NT2/D1 (cell line): ENCODE measurements at regions not wholly inside any gene's neighbourhood (a gene's known extent, or its start where the extent isn't known, plus 50 kb on each side); places are given as distances from the start of the nearest gene placed in this dataset.
A peak's percentile ranks its signal among the peaks of the same experiment; 100 is the strongest.

Source experiments
- DNase-seq: peaks from one replicate; pipeline ENCODE4 v3.0.0-alpha.2; 2011; ENCODE audit warnings: low read depth, low spot score
- H3K27me3 ChIP-seq: 2 replicates; pipeline ENCODE4 v1.6.0; 2011; ENCODE audit warnings: mild to moderate bottlenecking; ENCODE audit not compliant: insufficient read length, insufficient read depth
- H3K36me3 ChIP-seq: 2 replicates; pipeline ENCODE4 v1.6.1; 2011; ENCODE audit warnings: mild to moderate bottlenecking, low read length, mixed read lengths; ENCODE audit not compliant: insufficient read depth, insufficient read length
- H3K4me1 ChIP-seq: 2 replicates; pipeline ENCODE4 v1.5.1; 2011; ENCODE audit not compliant: insufficient read depth, insufficient read length
- H3K4me3 ChIP-seq: 2 replicates; pipeline ENCODE4 v1.5.1; 2011; ENCODE audit warnings: low read depth; ENCODE audit not compliant: insufficient read length
- H3K9ac ChIP-seq: 2 replicates; pipeline ENCODE4 v1.6.0; 2011; ENCODE audit warnings: low read depth; ENCODE audit not compliant: insufficient read length
- H3K9me3 ChIP-seq: 2 replicates; pipeline ENCODE4 v1.5.1; 2011; ENCODE audit warnings: mild to moderate bottlenecking, low read length; ENCODE audit not compliant: insufficient read depth
- SUZ12 ChIP-seq: IDR thresholded peaks from 2 replicates; pipeline ENCODE4 v1.6.1; 2011; ENCODE audit not compliant: insufficient read length, insufficient read depth; ENCODE audit errors: extremely low read depth
- YY1 ChIP-seq: IDR thresholded peaks from 2 replicates; pipeline ENCODE4 v1.6.1; 2011; ENCODE audit not compliant: insufficient read length, insufficient read depth
- ZNF274 ChIP-seq: IDR thresholded peaks from 2 replicates; pipeline ENCODE4 v1.6.1; 2011; ENCODE audit warnings: mild to moderate bottlenecking, low read depth, low read length

DNA sequence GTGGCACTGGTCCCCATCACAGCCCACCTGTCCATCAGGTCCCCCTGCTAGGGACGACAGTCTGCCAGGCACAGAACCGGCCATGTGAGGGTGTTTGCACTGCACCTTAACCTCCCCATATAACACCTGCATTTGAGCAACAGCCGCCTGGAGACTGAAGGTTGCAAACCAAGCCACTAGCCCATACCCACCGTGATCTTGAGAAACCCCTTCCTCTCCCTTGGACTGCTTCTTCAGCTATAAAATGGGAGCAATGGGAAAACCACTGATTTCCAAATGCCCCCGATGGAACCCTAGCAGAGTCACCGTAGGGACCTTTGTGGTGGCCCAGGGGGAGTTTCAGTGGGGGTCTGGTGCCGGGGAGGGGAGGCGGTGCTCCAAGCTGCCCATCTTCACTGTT is 120.1 kb downstream of the NPTX2 start:
- no peaks in the 10 kb centered on the region for H3K36me3 ChIP-seq
- DNase-seq: no peak

DNA sequence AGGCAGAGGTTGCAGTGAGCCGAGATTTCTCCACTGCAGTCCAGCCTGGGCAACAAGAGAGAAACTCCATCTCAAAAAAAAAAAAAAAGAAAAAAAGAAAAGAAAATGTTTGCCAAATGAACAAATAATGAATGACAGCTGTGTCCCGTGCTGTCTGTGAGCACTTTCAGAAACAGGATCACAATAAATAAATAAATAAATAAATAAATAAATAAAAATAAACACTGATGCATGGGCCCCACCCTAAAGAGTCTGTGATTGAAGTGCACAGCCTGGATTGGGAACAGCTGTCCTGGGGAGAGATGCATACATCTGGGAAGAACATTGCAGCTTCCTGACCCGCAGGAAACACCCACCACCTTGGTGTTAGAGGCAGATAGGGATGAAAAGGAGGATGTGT is 123.6 kb downstream of the NPTX2 start:
- no peak for TF ChIP-seq YY1
- no peak for TF ChIP-seq ZNF274
- TF ChIP-seq SUZ12: no peak
- Histone ChIP-seq H3K9ac (no peak overlapping the region), H3K27me3 (no peaks in the 10 kb centered on the region), H3K4me1 (no peaks in the 10 kb centered on the region), H3K36me3 (no peaks in the 10 kb centered on the region), H3K4me3 (no peak overlapping the region), H3K9me3 (no peaks in the 10 kb centered on the region)
- no peak for DNase-seq

More for the DNA sequence above, 120.1 kb downstream of the NPTX2 start:
- TF ChIP-seq SUZ12 (no peak), YY1 (no peak), ZNF274 (no peak)
- H3K9ac ChIP-seq: no peak overlapping the region
- 0 out of 2 replicates have a peak, but pooled peaks cover 5% of the 10 kb centered on the region for H3K9me3 ChIP-seq
- no peaks in the 10 kb centered on the region for H3K27me3 ChIP-seq
- no peaks in the 10 kb centered on the region for H3K4me1 ChIP-seq
- H3K4me3 ChIP-seq: no peak overlapping the region

DNA sequence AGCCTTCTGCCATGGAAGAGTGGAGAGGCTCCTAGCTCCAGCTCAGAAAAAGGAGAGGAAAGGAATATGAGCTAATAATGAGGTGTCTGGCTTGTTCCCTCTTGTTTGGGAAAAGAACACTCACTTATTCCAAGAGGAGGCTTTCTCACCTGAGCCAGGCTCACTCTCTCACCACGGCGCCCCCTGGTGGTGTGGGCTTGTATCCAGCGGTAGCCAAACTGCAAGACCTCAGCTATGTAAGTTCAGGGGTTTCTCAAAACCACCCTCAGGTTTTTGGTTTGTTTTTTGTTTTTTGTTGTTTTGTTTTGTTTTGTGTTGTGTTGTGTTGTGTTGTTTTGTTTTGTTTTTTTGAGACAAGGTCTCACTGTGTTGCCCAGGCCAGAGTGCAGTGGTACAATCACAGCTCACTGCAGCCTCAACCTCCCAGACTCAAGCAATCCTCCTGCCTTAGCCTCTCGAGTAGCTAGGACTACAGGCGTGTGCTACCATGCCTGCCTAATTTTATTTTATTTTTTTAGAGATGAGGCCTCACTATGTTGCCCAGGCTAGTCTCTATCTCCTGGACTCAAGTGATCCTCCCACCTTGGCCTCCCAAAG is 124.0 kb downstream of the TMEM130 start:
- peak; percentile 71 for DNase-seq

DNA sequence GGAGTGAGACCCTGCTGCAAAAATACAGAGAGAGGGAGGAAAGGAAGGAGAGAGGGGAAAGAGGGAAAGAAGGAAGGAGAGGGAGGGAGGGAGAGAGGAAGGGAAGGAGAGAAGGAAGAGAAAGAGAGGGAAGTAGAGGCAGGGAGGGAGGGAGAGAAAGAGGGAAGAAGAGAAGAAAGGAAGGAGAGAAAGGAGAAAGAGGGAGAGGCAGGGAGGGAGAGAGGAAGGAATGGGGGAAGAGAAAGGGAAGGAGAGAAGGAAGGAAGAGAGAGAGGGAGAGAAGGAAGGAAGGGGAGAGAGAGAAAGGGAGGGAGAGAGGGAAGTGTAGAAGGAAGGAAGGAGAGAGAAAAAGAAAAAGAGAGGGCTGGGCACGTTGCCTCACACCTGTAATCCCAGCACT is 121.7 kb downstream of the TMEM130 start:
- no peaks in the 10 kb centered on the region for H3K27me3 ChIP-seq
- no peak overlapping the region for H3K9ac ChIP-seq
- TF ChIP-seq SUZ12 (no peak), YY1 (no peak), ZNF274 (no peak)
- no peaks in the 10 kb centered on the region for H3K9me3 ChIP-seq
- H3K4me1 ChIP-seq: peaks cover 1% of the 10 kb centered on the region
- no peak for DNase-seq
- no peaks in the 10 kb centered on the region for H3K36me3 ChIP-seq
- no peak overlapping the region for H3K4me3 ChIP-seq

More for the DNA sequence above, 124.0 kb downstream of the TMEM130 start:
- TF ChIP-seq ZNF274: no peak
- TF ChIP-seq SUZ12: no peak
- TF ChIP-seq YY1: no peak
- Histone ChIP-seq H3K36me3 (no peaks in the 10 kb centered on the region), H3K4me3 (no peak overlapping the region), H3K4me1 (no peaks in the 10 kb centered on the region), H3K9me3 (no peaks in the 10 kb centered on the region), H3K9ac (no peak overlapping the region), H3K27me3 (no peaks in the 10 kb centered on the region)

DNA sequence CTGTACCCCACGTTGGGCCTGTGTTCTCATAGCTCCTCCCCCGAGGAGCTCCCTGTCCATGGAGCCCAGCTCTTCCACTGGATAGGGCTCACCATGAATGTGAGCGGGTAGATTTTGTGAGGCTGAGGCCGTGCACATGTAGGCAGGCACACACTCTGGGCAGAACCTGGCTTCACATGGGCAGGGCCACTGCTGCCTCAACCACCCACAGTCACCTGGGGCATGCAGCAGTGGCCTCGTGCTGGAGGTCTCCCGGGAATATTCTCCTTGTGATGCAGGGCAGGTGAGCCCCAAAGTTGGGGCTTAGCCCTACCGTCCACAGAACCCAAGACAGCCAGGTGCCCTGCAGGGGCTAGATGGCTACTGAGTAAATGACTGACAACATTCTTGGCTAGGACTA is 116.6 kb downstream of the TMEM130 start:
- H3K4me3 ChIP-seq: no peak overlapping the region
- no peak for TF ChIP-seq SUZ12
- no peak for TF ChIP-seq ZNF274
- TF ChIP-seq YY1: no peak
- H3K27me3 ChIP-seq: no peaks in the 10 kb centered on the region
- no peak overlapping the region for H3K9ac ChIP-seq
- no peak for DNase-seq
- H3K4me1 ChIP-seq: peaks cover 7% of the 10 kb centered on the region
- H3K9me3 ChIP-seq: no peaks in the 10 kb centered on the region
- H3K36me3 ChIP-seq: no peaks in the 10 kb centered on the region

DNA sequence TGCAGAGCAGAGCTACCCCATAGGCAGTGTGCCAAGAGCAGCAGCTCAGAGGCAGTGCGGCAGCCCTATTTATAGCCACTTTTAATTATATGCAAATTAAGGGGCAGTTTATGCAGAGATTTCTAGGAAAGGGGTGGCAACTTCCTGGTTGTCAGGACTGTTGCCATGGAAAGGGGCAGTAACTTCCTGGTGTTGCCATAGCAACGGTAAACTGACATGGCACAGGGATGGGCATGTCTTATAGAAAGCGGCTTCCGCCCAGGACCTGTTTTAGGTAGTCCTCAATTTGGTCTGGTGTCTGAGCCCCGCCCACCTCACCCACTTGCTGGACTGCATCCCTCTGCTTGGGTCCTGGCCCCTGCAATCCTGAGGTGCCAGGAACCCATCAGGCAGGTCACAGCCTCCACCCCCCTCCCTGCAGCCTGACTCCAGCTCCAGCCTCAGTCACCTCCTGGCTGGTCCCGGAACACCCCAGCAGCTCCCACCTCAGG is 115.8 kb downstream of the TMEM130 start:
- TF ChIP-seq YY1: no peak
- no peak for TF ChIP-seq SUZ12
- no peak for TF ChIP-seq ZNF274
- Histone ChIP-seq H3K27me3 (no peaks in the 10 kb centered on the region), H3K4me3 (no peak overlapping the region), H3K4me1 (peaks cover 7% of the 10 kb centered on the region), H3K9me3 (no peaks in the 10 kb centered on the region), H3K36me3 (no peaks in the 10 kb centered on the region), H3K9ac (no peak overlapping the region)
- peak; percentile 35 for DNase-seq

DNA sequence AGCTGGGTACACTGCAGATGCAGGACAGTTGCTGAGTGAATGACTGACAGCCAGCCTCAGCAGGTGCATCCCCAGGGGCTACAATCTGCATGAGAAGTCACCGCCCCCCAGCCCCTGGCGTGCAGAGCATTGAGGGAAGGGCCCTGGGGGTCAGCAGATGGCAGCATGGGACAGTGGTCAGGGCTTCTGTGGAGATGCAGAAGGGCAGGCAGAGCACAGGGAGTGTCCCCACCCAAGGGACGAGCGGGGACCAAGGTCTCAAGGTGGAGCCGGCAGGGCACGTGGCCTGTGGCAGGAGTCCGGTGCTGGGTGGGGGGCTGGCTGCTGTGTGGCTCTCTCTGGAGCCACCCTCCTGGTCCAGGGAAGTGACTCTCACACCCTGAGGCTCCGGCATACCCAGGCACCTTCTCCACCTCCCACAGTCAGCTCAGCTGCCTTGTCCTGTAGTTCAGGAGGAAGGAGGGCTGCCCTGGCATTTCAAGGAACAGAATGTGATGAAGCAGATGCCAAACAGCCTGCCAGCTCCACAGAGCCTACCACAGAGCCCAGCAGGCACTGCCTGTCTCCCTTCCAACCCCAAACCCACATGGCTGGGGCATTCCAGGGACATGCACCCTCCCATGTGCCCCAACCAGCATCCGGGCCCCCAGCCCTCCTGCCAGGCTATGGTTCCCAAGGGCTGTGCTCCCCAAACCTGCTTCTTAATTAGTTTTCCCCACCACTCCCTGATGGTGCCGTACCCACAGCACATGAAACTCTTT is 114.5 kb downstream of the TMEM130 start:
- TF ChIP-seq SUZ12: no peak
- TF ChIP-seq ZNF274: no peak
- TF ChIP-seq YY1: no peak

More for the DNA sequence above, 114.5 kb downstream of the TMEM130 start:
- Histone ChIP-seq H3K9me3 (no peaks in the 10 kb centered on the region), H3K9ac (no peak overlapping the region), H3K27me3 (no peaks in the 10 kb centered on the region), H3K36me3 (no peaks in the 10 kb centered on the region), H3K4me3 (no peak overlapping the region), H3K4me1 (peaks cover 7% of the 10 kb centered on the region)
- DNase-seq: peak; percentile 39
